ENCODE measurements at regions not wholly inside any gene's neighbourhood (a gene's known extent, or its start where the extent isn't known, plus 50 kb on each side); places are given as distances from the start of the nearest gene placed in this dataset.

GRCh38 chr4:177251237-177251636 is 58.4 kb upstream of the NEIL3 start:
- ATAC-seq, result no peak
- no peak for FAIRE-seq
- no peaks in the 10 kb centered on the region for H3K36me3 ChIP-seq (replicated peaks in 1 of 2; ENCODE audit: control insufficient read depth in 1 of 2, insufficient read depth in 2 of 2, low read length in 2 of 2)
- in situ Hi-C loops (cut with HindIII; ENCODE audit: extremely low pct_ligation_motif_present, low pct_unique_long_range_greater_than_20kb) (loop anchor here (5.0 kb wide), 1 partner anchor 86 kb away; no protein-coding TSS in a partner anchor), intact Hi-C loops (cut with micrococcal nuclease; ENCODE audit: unreplicated experiment) (loop anchor here (2.0 to 10.0 kb wide), 2 partner anchors 14 to 304 kb away; no protein-coding TSS in a partner anchor)
- no peaks in the 10 kb centered on the region for H4K20me1 ChIP-seq (ENCODE audit: insufficient read depth, low read length)
- H3K9ac ChIP-seq (ENCODE audit: insufficient read depth, low read depth, low read length), result no peak overlapping the region
- no peak overlapping the region for H3K4me2 ChIP-seq (ENCODE audit: low read depth, low read length)
- no peak overlapping the region for H2AFZ ChIP-seq (ENCODE audit: low read length)
- TF ChIP-seq POLR2AphosphoS5 (IDR thresholded peaks at IDR 0.05; ENCODE audit: low read depth, low read length) (no peak), HDAC1 (CRISPR knock-in tag; IDR thresholded peaks at IDR 0.05) (no peak), ZNF317 (CRISPR knock-in tag; IDR thresholded peaks at IDR 0.05) (no peak), ZNF180 (CRISPR knock-in tag; IDR thresholded peaks at IDR 0.05; ENCODE audit: borderline replicate concordance, low read depth) (no peak), THYN1 (CRISPR knock-in tag; IDR thresholded peaks at IDR 0.05; ENCODE audit: borderline replicate concordance, low read depth) (no peak), FOXO4 (CRISPR knock-in tag; conservative IDR thresholded peaks at IDR 0.05) (no peak), ATF5 (CRISPR knock-in tag; IDR thresholded peaks at IDR 0.05; ENCODE audit: low read depth) (no peak), ZNF678 (CRISPR knock-in tag; IDR thresholded peaks at IDR 0.05) (no peak), PPARG (CRISPR knock-in tag; conservative IDR thresholded peaks at IDR 0.05) (no peak), MED13 (CRISPR knock-in tag; IDR thresholded peaks at IDR 0.05) (no peak), MTA3 (CRISPR knock-in tag; IDR thresholded peaks at IDR 0.05) (no peak), PREB (CRISPR knock-in tag; IDR thresholded peaks at IDR 0.05) (no peak), ARID2 (CRISPR knock-in tag; IDR thresholded peaks at IDR 0.05; ENCODE audit: borderline replicate concordance) (no peak), ZFP90 (CRISPR knock-in tag; IDR thresholded peaks at IDR 0.05; ENCODE audit: borderline replicate concordance) (no peak), MYNN (CRISPR knock-in tag; IDR thresholded peaks at IDR 0.05; ENCODE audit: low read depth) (no peak), ZNF350 (CRISPR knock-in tag; IDR thresholded peaks at IDR 0.05; ENCODE audit: borderline replicate concordance, low read depth) (no peak)
- no TSS peak for BruUV-seq (replicated peaks)
- WGBS (ENCODE audit: low lambda C conversion rate), result 19% methylated on average over 7 of the region's 7 CpGs
- ChIA-PET CTCF (ENCODE audit: low intra/inter-chr PET ratio, low total read pairs) (interaction anchor here (3.3 kb wide), 1 partner anchor 88 kb away, joined by 28 read pairs; no protein-coding TSS in a partner anchor), POLR2A (no interaction called here)
- H3K79me2 ChIP-seq (ENCODE audit: insufficient read depth, low read length), result no peaks in the 10 kb centered on the region
- H3K4me1 ChIP-seq (ENCODE audit: insufficient read depth, low read length), result no peaks in the 10 kb centered on the region
- H3K9me3 ChIP-seq (ENCODE audit: low read length), result no peaks in the 10 kb centered on the region
- H3K27me3 ChIP-seq (ENCODE audit: control insufficient read depth in 1 of 2, insufficient read depth in 2 of 2, low read length in 2 of 2), result no peaks in the 10 kb centered on the region
- DNase-seq (ENCODE audit: low spot score), result no peak
- H3K4me3 ChIP-seq (replicated peaks in 1 of 3; ENCODE audit: insufficient read depth in 1 of 3, low read depth in 2 of 3, low read length in 3 of 3), result no peak overlapping the region
- H3K27ac ChIP-seq (ENCODE audit: extremely low read length, insufficient read depth, low read length), result no peak overlapping the region
